Hepatic stellate cell (primary cell): ENCODE measurements at regions not wholly inside any gene's neighbourhood (a gene's known extent, or its start where the extent isn't known, plus 50 kb on each side); places are given as distances from the start of the nearest gene placed in this dataset.

Experiments used
- DNase-seq: peaks from one replicate; pipeline ENCODE4 v3.0.0; 2011; ENCODE audit warnings: low spot score

DNA sequence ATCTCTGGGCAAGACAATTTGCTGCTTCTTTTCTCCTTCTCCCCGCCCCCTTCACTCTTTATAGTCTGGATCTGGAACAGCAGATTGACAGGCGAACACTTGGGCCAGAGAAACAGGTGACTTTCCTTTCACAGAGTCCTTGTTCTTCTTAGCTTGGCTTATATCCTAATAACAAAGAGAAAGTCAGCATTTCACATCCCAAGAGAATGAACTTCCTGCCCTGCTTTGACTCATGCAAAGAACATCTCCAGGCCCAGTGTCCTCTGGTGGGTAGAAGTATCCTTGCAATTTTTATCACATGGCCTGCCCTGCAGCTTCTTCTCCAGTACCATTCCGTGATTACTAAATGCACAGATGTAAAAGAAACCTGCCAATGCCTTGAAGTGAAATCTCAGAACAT is 764.4 kb downstream of the ADGRL2 start:
- DNase-seq = peak; percentile 52

DNA sequence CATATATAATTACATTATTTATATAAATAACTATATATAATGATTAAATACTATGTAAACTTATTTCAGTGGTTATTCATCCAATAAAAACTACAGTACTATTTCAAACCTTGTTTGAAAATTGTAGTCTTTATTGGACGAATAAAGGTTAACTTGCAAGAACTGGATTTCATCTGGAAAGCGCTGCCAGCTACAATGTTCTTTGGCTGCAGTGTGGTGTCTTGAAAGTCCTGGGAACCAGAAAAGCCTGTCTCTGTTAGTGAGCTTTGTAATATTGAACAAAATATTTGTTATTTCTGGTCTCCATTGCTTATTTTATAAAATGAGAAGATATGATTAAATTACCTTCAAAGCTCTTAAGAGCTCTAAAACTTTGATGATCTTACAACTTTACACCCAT is 763.6 kb downstream of the ADGRL2 start:
- no peak for DNase-seq

DNA sequence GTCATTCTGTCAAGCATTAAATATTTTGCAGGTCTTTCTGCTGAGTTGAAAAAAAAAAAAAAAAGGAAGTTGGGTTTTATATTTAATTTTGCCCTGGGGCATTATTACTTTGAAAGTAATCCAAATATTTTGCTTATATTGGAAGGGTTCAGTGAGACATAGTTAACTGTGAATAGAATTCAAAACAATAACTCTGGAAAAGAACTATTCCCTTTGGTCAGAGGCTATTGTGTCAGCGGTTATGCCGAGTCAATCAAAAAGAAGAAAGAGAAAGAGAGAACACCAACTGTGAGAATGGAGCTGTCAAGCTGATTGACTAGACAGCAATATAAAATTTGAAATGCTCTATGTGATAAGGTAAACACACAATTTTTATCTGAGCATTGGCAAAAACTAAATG is 761.7 kb downstream of the ADGRL2 start:
- DNase-seq = no peak

DNA sequence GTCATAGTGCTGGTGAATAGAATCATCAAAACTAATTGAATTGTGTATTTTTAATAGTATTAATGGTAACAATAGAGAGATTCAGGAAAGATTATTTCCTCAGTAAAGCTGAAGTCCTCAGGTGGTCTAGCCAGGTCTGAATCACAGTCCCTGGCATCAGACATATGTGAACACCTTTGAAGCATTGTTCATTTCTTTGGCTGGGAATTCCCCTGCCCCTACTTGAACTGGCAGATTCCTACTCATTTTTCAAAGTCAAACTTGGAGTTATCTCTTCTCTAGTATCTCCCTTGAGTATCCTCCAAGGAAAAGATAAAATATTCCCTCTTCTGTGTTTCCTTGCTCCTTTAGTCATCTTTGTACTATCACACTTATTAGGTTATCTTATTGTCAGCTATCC is 759.8 kb downstream of the ADGRL2 start:
- DNase-seq = no peak

DNA sequence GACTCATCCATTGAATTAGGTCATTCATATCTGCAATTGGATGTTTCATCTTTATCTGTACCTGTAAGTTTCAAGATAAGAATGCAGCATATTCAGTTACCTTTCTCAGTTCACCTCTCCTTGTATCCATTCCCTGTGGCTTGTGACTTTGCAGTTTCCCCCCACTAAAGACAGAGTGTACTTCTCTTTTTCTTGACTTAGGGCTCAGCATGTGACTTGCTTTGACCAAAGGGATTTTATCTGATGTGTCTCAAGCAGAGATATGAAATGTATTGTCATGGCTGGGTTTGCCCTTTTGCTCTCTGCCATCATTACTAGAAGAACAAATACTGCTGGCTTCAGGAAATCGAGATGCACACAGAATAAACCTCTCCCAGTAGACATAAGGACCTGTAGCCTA is 754.8 kb downstream of the ADGRL2 start:
- DNase-seq = no peak

DNA sequence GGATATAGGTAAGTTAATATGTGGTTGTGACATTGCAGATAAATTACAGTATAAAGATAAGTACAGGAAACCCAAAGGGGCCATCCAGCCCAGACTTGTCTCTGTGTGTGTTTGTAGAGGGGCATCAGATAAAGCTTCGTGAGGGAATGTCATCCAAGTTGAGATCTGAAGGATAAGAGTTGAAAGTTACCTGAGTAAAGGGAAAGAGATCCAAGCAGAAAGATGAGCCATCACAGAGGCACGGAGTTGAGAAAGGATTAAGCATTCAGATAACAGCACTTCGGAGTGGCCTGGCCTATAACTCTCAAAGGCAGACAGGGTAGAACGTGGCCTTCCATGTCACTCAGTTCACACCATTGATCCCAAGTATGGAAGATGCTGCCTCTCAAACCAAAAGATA is 749.1 kb downstream of the ADGRL2 start:
- no peak for DNase-seq

DNA sequence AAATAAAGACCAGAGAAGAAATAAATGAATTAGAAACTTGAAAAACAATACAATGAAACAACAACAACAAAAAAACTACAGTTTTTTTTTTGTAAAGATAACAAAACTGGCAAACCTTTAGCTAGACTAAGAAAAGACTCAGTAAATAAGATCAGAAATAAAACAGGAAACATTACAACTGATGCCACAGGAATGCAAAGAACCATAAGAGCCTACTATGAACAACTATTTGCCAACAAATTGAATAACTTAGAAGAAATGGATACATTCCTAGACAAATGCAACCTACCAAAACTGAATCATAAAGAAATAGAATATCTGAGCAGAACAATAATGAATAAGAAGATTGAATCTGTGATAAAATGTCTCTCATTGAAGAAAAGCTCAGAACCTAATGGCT is 742.0 kb downstream of the ADGRL2 start:
- no peak for DNase-seq

DNA sequence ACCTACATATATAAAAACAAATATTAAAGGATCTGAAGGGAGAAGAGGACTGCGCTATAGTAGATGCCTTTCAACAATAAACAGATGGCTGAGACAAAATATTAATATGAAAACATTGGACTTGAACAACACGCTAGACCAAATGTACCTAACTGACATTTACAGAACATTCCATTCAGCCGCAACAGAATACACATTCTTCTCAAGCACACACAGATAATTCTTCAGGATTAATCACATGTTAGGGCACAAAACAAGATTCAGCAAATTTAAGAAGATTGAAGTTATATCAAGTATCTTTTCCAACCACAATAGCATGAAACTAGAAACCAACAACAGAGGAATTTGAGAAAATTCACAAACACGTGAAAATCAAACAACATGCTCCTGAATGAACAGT is 741.4 kb downstream of the ADGRL2 start:
- no peak for DNase-seq

DNA sequence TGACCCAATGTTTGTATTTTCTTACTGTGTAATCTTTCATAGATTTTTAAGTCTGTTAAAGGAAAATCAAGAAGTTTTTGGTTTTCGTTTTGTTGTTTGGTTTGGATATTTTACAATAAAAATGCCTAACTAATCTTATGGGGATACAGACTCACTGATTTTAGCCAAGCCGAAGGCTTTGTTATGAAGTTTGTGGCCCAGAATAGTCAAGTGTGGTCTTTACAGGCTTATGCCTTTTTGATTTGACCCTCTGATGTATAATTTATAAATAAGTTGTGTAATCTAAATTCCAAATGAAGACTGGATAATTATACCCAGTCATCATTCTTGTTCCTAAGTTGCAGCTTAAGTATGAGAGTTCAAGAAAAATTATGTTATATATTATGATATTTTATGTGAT is 739.3 kb downstream of the ADGRL2 start:
- no peak for DNase-seq

DNA sequence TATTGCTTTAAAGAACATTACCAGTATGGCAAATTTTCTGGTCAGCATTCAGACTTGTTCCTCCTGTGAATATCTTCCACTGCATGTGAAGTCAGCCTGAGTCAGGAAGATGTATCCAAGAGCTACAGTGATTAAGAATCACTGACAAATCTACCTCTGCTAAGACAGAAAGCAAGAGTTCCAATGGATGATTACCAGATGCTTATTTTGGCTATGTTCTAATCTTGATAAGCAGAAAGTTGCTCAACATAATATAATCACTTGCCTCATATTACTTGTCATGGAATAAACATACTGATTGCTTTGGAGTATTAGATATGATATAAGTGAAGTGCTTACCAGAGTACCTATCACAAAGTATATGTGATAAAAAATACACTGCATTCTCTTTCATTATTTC is 738.1 kb downstream of the ADGRL2 start:
- DNase-seq = peak; percentile 5

DNA sequence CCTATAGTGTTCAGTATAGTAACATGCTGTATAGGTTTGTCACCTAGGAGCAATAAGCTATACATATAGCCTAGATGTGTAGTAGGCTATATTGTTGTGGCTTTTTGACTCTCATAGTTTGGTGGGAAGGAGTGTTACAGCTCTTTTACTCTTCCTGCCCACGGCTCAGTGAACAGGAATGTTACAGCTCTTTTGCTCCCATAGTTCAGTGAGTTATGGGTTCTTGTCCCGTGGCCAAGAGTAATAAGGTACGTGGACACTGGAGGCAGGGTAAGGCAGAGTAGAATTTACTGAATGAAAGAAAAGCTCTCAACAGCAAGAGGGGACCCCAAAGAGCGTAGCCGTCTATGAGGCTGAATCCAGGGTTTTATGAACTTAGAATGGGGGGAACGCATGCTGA is 734.3 kb downstream of the ADGRL2 start:
- DNase-seq = no peak

DNA sequence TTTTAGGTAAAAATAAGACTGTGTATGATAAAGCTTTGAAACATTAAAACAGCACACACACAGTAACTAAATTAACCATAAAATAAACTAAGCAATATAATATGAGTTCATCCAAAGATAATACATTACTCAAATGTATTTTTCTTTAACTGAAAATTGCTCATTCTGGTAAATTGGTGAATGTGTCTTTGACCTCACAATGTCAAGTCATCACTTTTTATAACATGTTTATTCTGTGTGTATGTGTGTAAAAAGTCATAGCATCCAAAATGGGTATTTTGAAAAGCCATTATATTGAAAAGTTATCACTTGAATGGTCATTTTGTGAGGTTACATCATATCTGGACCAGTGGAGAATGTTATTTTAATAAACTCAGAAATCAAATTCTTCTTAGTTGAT is 724.6 kb downstream of the ADGRL2 start:
- no peak for DNase-seq

DNA sequence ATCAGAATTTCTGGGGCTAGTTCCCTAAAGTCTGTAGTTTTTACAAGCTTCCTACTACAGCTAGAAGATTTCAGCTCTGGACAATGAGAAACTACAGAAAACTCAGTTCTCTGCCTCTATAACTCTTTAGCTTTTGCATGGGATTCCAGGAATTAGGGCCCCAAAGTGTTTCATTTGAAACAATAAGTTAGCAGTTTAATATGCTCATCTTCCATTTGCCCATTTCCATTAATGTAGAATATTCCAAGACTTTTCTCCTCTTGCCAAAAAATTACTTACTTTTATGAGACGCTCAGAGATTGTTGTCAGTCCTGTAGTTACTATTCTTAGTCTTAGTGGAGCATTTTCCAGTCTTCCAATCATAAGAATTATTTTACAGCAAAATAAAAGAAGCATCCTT is 719.9 kb downstream of the ADGRL2 start:
- DNase-seq = no peak

DNA sequence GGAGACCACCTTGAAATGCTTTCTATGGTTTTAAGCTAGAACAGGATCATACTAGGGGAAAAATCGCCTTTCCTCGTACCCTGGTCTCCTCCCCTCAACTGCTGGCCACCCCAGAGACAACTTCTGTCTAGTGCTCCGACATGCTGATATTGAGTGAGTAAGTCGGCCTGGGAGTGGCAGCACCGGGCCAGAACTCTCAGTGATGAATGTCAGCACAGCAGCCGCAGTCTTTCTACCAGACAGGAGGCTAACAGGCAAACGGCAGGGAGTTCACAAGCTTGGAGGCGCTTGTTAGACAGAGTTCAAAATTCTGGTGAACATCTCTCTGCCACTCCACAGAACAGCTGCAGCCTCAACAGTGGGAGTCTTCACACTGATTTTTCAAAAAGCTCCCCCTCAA is 716.9 kb downstream of the ADGRL2 start:
- peak; percentile 2 for DNase-seq

DNA sequence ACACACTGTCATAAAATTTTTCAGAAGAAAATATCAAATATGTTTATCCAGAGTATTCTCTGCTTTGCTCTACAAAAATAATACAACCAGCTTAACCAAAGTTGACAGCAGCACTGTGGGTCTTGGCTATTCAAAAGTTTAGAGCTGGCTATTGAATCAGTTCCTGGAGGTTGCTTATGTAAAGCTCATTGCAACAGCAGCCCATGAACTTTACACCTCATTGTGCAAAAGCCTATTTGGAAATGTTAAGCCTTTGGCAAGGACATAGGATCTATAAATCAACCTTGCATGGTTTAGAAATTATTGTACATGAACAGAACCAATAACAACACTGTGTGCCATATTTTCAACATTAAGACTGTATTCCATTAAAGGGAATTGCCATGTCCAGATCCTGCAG is 714.9 kb downstream of the ADGRL2 start:
- no peak for DNase-seq

DNA sequence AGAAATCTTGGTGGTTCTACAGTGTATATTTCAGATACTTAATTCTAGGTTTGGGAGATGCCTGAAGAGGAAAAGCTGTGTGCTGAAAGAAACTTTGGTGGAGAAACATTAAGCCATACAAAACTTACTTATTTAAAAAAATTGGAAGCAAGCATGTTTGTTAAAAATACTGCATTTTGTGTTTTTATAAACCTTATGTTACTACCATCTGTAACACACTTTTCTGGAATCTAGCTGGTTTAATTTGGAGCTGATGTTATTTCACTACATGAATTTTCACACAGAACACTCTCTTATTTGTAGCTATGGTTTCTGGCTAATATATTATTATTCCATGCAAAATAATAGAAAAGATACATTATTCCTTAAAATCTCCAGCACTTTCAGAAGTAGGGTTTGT is 710.7 kb downstream of the ADGRL2 start:
- no peak for DNase-seq

DNA sequence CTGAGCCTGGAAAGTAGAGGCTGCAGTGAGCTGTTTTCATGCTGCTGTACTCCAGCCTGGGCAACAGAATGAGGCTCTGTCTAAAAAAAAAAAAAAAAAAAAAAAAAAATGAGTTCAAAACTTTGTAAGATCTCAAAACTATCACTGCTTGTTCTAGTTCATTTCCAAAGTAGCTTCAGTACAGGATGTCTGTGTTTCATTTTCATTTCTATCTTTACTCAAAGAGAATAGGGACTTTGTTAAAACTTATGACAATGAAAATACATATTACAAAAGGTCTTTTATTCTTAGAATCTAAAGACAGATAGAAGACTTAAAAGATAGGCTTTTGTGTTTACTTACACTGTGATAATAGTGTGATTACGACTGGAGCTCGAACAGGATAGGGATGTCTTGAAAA is 709.7 kb downstream of the ADGRL2 start:
- DNase-seq = no peak

DNA sequence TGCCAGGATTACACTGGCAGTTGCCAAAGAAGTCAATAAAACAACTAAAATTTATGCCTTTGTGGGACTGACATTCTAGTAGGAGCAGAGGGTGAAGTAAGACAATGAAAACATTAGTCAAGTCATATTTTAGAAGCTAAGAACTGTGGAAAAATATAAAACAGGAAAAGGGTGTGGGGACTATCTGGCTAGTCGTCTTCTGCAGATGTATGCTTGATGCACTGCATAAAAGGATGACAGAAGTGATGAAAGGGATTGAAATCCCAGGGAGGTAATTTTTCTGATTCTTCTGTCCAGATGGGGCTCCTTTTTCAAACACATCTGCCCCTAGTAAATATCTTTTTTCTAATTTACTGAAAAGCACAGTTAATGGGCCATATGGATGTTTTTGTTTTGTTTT is 706.3 kb downstream of the ADGRL2 start:
- DNase-seq = no peak

DNA sequence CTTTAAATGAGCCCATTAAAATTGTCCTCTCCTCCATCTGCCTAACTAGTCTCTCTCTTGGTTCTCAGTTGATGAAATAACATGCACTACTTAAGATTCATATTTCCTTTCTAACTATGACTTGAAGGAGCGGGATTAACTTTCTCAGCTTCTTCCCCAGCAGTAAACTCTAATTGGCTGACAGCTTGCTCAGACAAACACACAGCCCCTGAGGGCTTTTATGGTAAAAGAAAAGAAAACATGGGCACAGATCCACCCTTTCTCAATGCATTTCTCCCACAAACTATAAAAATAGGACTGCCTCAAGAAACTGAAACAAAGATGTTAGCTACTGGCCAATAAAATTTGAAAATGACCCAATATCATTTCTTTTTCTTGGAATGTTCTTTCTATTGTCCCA is 703.1 kb downstream of the ADGRL2 start:
- DNase-seq = no peak

DNA sequence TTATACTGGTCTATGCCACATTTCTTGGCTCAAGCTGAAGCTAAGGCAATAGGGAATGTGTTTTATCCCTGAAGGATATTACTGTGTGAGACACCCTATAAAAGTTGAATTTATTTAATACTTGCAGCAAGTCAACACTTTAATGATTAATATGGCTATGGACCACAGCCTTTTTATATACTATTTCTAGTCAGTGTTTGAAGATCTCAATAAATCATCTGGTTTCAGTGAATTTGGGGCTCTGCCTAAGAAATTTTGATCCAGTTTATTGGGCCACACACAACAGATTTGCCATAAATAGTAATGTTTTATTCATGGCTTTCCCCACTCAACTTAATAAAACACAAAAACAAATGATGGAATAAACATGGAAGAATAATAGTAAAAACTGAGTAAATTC is 698.3 kb downstream of the ADGRL2 start:
- no peak for DNase-seq

DNA sequence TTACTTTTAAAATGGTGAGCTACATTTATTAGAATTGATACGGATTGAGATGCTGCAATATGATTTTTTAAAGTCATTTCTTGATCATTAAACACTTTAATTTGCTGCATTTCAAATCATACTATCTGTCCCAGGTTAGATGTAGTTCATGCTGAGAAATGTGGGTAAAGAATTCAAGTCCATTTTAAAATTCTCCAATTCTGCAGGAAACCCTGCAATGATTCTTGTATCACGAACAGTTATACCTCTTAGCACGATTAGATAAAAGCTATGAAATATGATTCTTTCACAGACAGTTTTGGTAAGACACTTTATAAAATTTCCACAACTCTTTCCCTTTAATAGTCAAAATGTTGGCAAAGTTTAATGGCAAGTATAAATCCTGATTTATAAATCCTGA is 693.4 kb downstream of the ADGRL2 start:
- DNase-seq = no peak

DNA sequence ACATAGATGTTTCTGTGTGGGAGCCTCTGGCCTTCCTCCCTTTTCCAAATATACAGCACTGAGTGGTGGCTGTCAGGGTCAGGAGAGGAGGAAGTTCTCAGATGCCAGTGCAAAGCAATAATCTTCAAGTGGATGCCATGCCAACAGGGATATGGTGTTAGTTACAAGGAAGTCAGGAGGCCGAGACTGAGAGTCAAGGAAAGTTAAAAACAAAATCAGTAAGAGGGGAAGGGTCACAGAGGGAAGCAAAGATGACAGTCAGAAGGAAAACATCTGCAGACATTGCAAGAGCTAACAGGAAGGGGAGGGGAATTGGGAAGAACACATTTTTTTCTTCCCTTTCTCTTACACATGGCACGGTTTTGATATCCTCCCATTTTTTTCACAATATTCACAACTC is 691.4 kb downstream of the ADGRL2 start:
- DNase-seq = no peak

DNA sequence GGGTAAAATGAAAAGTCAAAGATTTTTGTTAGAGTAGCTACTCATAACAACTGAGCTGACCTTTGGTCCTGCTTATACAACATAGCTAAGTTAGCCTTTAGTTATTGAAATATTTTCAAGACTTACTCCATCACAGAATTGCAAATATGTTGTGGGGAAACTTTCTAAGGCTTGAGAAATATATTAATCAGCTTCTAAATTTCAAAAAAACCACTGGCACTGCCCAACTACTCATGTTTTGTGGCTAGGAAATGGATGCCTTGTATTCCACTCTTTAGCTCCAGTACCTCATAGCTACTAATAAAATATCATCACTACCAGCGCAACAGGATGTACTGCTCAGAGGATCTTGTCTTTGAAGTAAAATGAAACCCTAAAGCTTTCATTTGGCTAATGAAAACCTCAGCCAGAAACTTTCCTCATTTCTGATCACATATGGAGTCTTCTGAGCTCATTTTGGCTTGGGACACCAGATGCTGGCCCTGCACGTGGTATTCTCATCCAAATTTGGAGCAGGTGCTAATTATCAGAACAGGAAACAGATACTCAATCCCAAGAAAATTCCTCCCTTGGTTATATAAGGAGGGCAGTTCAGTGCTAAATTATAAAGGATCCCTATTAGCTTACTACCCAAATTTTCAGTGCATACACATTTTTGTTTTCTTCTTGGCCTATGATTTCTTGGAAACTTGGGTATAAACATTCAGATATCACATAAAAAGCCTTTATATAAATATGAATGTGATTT is 690.7 kb downstream of the ADGRL2 start:
- DNase-seq = no peak

DNA sequence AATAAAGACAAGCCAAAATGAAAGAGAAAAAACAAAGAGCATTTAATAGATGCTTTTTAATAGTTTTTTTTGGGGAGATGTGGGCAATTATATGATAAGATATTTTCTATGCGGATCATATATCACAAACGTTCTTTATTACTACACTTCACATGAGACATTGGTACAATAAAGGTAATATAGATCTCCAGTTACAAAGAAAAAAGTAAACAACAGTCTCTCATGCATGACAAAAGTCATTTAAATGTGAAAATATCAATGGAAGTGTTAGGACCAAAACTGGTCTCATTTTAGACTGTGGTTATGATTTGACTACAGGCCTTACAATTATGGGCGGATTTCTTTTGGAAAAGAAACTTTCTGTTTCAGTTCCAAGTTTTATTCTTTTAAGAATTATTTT is 687.0 kb downstream of the ADGRL2 start:
- DNase-seq = no peak

DNA sequence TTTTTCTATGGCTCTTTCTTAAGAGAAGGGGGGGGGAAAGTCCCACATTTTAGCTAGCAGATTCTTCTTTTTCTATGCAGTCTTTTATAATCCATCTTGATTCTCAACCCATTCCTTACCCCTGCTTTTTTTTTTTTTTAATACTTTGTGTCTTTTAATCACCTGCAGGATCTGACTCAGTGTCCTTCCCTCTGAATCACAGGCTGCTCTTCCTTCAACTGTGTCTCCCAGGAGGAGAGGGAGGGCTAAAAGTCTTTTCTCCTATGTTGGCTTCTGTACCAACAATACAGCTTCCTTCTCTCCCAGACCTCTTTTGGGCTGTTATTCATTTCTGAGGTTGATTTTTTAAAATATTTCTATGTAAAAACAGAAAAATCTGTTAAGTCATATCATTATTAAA is 686.2 kb downstream of the ADGRL2 start:
- DNase-seq = no peak
